Ishikawa (cell line): ENCODE measurements at regions not wholly inside any gene's neighbourhood (a gene's known extent, or its start where the extent isn't known, plus 50 kb on each side); places are given as distances from the start of the nearest gene placed in this dataset.

Experiments used
- CEBPB ChIP-seq: IDR thresholded peaks from 2 replicates; pipeline ENCODE4 v1.6.1; 2012
- TAF1 ChIP-seq: IDR thresholded peaks from 2 replicates; pipeline ENCODE4 v1.6.1; 2012; ENCODE audit warnings: low read depth, mild to moderate bottlenecking
- YY1 ChIP-seq: IDR thresholded peaks from 2 replicates; pipeline ENCODE4 v1.6.1; 2012; ENCODE audit warnings: low read depth

GRCh38 chr6:99092461-99092860 lies 144.7 kb upstream of the FBXL4 start:
- TF ChIP-seq CEBPB (no peak), YY1 (no peak), TAF1 (no peak)
